GM23338 (cell line): ENCODE measurements at regions not wholly inside any gene's neighbourhood (a gene's known extent, or its start where the extent isn't known, plus 50 kb on each side); places are given as distances from the start of the nearest gene placed in this dataset.

Experiments used
- ATAC-seq: fragments of 200-7000 bp; cut with Tn5 transposase; 3 replicates; pipeline ENCODE4 v1.9.1; 2020
- DNase-seq: peaks from one replicate; pipeline ENCODE4 v3.0.0-alpha.2; 2015; ENCODE audit warnings: low spot score
- H2AFZ ChIP-seq: fragments of 200-600 bp; sonication (generic); 2 replicates; pipeline ENCODE4 v1.8.0; 2016; ENCODE audit warnings: antibody characterized with exemption, mild to moderate bottlenecking, moderate library complexity
- H3F3A ChIP-seq: fragments of 200-600 bp; sonication (generic); replicated peaks from 2 replicates; pipeline ENCODE4 v1.8.0; 2017; ENCODE audit warnings: antibody characterized with exemption, mixed run types, low read depth
- H3K27ac ChIP-seq: fragments of 200-600 bp; sonication (generic); 2 replicates; pipeline ENCODE4 v1.6.1; 2016; ENCODE audit warnings: low read depth
- H3K27me3 ChIP-seq: fragments of 200-600 bp; sonication (generic); 2 replicates; pipeline ENCODE4 v1.8.0; 2016; ENCODE audit warnings: mild to moderate bottlenecking, mixed run types, moderate library complexity; ENCODE audit not compliant: insufficient read depth
- H3K36me3 ChIP-seq: fragments of 200-600 bp; sonication (generic); 2 replicates; pipeline ENCODE4 v1.8.0; 2016; ENCODE audit warnings: mild to moderate bottlenecking; ENCODE audit not compliant: insufficient read depth
- H3K4me1 ChIP-seq: fragments of 200-600 bp; sonication (generic); 2 replicates; pipeline ENCODE4 v1.8.0; 2016; ENCODE audit warnings: mild to moderate bottlenecking, moderate library complexity; ENCODE audit not compliant: insufficient read depth
- H3K4me2 ChIP-seq: fragments of 200-600 bp; sonication (generic); 2 replicates; pipeline ENCODE4 v1.7.1; 2017; ENCODE audit warnings: mixed run types
- H3K4me3 ChIP-seq: fragments of 200-600 bp; sonication (generic); 2 replicates; pipeline ENCODE4 v1.6.1; 2016; ENCODE audit warnings: mixed run types
- H3K79me2 ChIP-seq: fragments of 200-600 bp; sonication (generic); replicated peaks from 2 replicates; pipeline ENCODE4 v1.8.0; 2017; ENCODE audit warnings: mild to moderate bottlenecking; ENCODE audit not compliant: insufficient read depth
- H3K9me2 ChIP-seq: fragments of 200-600 bp; sonication (generic); 2 replicates; pipeline ENCODE4 v1.8.0; 2017; ENCODE audit not compliant: insufficient read depth
- H4K20me1 ChIP-seq: fragments of 200-600 bp; sonication (generic); replicated peaks from 2 replicates; pipeline ENCODE4 v1.8.0; 2017; ENCODE audit warnings: mild to moderate bottlenecking; ENCODE audit not compliant: insufficient read depth
- H3K27ac Mint-ChIP-seq: 2 replicates; pipeline ENCODE4 v1.8.0; 2020; ENCODE audit warnings: inconsistent platforms, mild to moderate bottlenecking, moderate library complexity, mixed read lengths
- H3K27me3 Mint-ChIP-seq: 3 replicates; pipeline ENCODE4 v1.8.0; 2022; ENCODE audit warnings: low read depth, mild to moderate bottlenecking, moderate library complexity, mixed read lengths, inconsistent platforms; ENCODE audit not compliant: insufficient read depth, poor library complexity
- H3K36me3 Mint-ChIP-seq: 3 replicates; pipeline ENCODE4 v1.8.0; 2021; ENCODE audit warnings: low read depth, mild to moderate bottlenecking, inconsistent platforms, moderate library complexity, mixed read lengths
- H3K4me1 Mint-ChIP-seq: 3 replicates; pipeline ENCODE4 v1.8.0; 2020; ENCODE audit warnings: mild to moderate bottlenecking, inconsistent platforms, mixed read lengths
- H3K4me3 Mint-ChIP-seq: 3 replicates; pipeline ENCODE4 v1.8.0; 2021; ENCODE audit warnings: moderate library complexity, mild to moderate bottlenecking, inconsistent platforms, mixed read lengths
- H3K9me3 Mint-ChIP-seq: 3 replicates; pipeline ENCODE4 v1.8.0; 2020; ENCODE audit warnings: moderate library complexity, mild to moderate bottlenecking, inconsistent platforms, mixed read lengths
- CREB1 ChIP-seq: fragments of 250-450 bp; sonication (Bioruptor Pico); IDR thresholded peaks from 2 replicates; pipeline ENCODE4 v1.5.0; 2020; ENCODE audit warnings: low read depth, mild to moderate bottlenecking, moderate library complexity
- CTCF ChIP-seq, 2 experiments: fragments of 200-600 bp in 1 of 2; sonication (generic) in 1 of 2; conservative IDR thresholded peaks; 2 replicates each; pipeline versions ENCODE4 v1.5.1 to v1.6.1; 2016 to 2017; ENCODE audit warnings: antibody characterized with exemption in 2 of 2, low read depth in 2 of 2, mild to moderate bottlenecking in 2 of 2, moderate library complexity in 1 of 2
- ETS1 ChIP-seq: IDR thresholded peaks from 2 replicates; pipeline ENCODE4 v1.6.1; 2016; ENCODE audit warnings: antibody characterized with exemption
- EZH2 ChIP-seq: fragments of 200-600 bp; sonication (generic); IDR thresholded peaks from one replicate; pipeline ENCODE4 v1.8.0; 2017; ENCODE audit warnings: antibody characterized with exemption, mild to moderate bottlenecking, low read depth; ENCODE audit not compliant: unreplicated experiment
- EZH2phosphoT487 ChIP-seq: fragments of 200-600 bp; sonication (generic); IDR thresholded peaks from one replicate; pipeline ENCODE4 v1.8.1; 2018; ENCODE audit warnings: antibody characterized with exemption; ENCODE audit not compliant: unreplicated experiment
- JUNB ChIP-seq: IDR thresholded peaks from one replicate; pipeline ENCODE4 v1.6.1; 2016; ENCODE audit warnings: antibody characterized with exemption; ENCODE audit not compliant: unreplicated experiment
- NANOG ChIP-seq: IDR thresholded peaks from 2 replicates; pipeline ENCODE4 v1.6.1; 2016; ENCODE audit warnings: antibody characterized with exemption, borderline replicate concordance
- POLR2AphosphoS5 ChIP-seq: IDR thresholded peaks from 2 replicates; pipeline ENCODE4 v1.6.1; 2016; ENCODE audit warnings: antibody characterized with exemption, low read depth
- STAT1 ChIP-seq: IDR thresholded peaks from one replicate; pipeline ENCODE4 v1.6.1; 2016; ENCODE audit warnings: antibody characterized with exemption; ENCODE audit not compliant: unreplicated experiment
- ZNF114 ChIP-seq: fragments of 250-450 bp; sonication (Bioruptor Pico); IDR thresholded peaks from 2 replicates; pipeline ENCODE4 v1.5.0; 2020; ENCODE audit warnings: mild to moderate bottlenecking, moderate library complexity
- ZNF331 ChIP-seq: fragments of 250-450 bp; sonication (Bioruptor Pico); IDR thresholded peaks from 2 replicates; pipeline ENCODE4 v1.5.0; 2020; ENCODE audit warnings: low read depth, mild to moderate bottlenecking, moderate library complexity
- ZNF462 ChIP-seq: fragments of 250-450 bp; sonication (Bioruptor Pico); IDR thresholded peaks from 2 replicates; pipeline ENCODE4 v1.5.0; 2020; ENCODE audit warnings: mild to moderate bottlenecking, moderate library complexity

- H3K27ac ChIP-seq, result no peak overlapping the region
- no peaks in the 10 kb centered on the region for H3K9me3 Mint-ChIP-seq
- peaks cover 10% of the 10 kb centered on the region for H3K4me1 Mint-ChIP-seq
Observed at GRCh38 chr15:62498278-62498677, 333.2 kb upstream of the C2CD4B start.

GRCh38 chr15:62498712-62499111, 333.6 kb upstream of the C2CD4B start:
- Mint-ChIP-seq H3K4me3 (no peak overlapping the region), H3K4me1 (peaks cover 14% of the 10 kb centered on the region), H3K27ac (no peak overlapping the region), H3K9me3 (no peaks in the 10 kb centered on the region), H3K27me3 (no peaks in the 10 kb centered on the region), H3K36me3 (no peaks in the 10 kb centered on the region)
- Histone ChIP-seq H3K4me3 (no peak overlapping the region), H4K20me1 (no peaks in the 10 kb centered on the region), H3K4me2 (no peak overlapping the region), H3K4me1 (no peaks in the 10 kb centered on the region), H3K79me2 (no peaks in the 10 kb centered on the region), H2AFZ (no peak overlapping the region), H3K27me3 (no peaks in the 10 kb centered on the region), H3K9me2 (no peaks in the 10 kb centered on the region), H3K27ac (no peak overlapping the region), H3K36me3 (no peaks in the 10 kb centered on the region), H3F3A (no peaks in the 10 kb centered on the region)
- ATAC-seq (no peak), DNase-seq (no peak)
- TF ChIP-seq ZNF462 (CRISPR knock-in tag) (no peak), EZH2 (no peak), ZNF114 (CRISPR knock-in tag) (no peak), EZH2phosphoT487 (no peak), ZNF331 (CRISPR knock-in tag) (no peak), POLR2AphosphoS5 (no peak), JUNB (no peak), ETS1 (no peak), CREB1 (CRISPR knock-in tag) (no peak), STAT1 (no peak)

More at GRCh38 chr15:62498278-62498677, 333.2 kb upstream of the C2CD4B start:
- Histone ChIP-seq H3K79me2 (no peaks in the 10 kb centered on the region), H3K4me2 (no peak overlapping the region), H3K9me2 (no peaks in the 10 kb centered on the region), H3K36me3 (no peaks in the 10 kb centered on the region), H4K20me1 (no peaks in the 10 kb centered on the region), H3K27me3 (no peaks in the 10 kb centered on the region), H3F3A (no peaks in the 10 kb centered on the region), H3K4me1 (no peaks in the 10 kb centered on the region), H3K4me3 (no peak overlapping the region), H2AFZ (no peak overlapping the region)
- Mint-ChIP-seq H3K4me3 (no peak overlapping the region), H3K27ac (no peak overlapping the region), H3K36me3 (no peaks in the 10 kb centered on the region), H3K27me3 (no peaks in the 10 kb centered on the region)
- TF ChIP-seq EZH2 (no peak), NANOG (no peak), STAT1 (no peak), CTCF (conservative IDR thresholded peaks at IDR 0.05; ENCODE audit: low read depth in 2 of 2) (no peak), ZNF114 (CRISPR knock-in tag) (no peak)
- DNase-seq (no peak), ATAC-seq (no peak)
